Transverse colon (tissue), 4 donors: ENCODE measurements at regions not wholly inside any gene's neighbourhood (a gene's known extent, or its start where the extent isn't known, plus 50 kb on each side); places are given as distances from the start of the nearest gene placed in this dataset.

Experiments used
- POLR2A ChIP-seq: fragments of 450-650 bp; IDR thresholded peaks from one replicate; pipeline ENCODE4 v1.6.1; 2016; ENCODE audit warnings: antibody characterized with exemption, mild to moderate bottlenecking, moderate library complexity
- POLR2AphosphoS5 ChIP-seq, 3 donors: sonication (generic); formaldehyde crosslinking; IDR thresholded peaks; one replicate each; pipeline ENCODE4 v1.6.1; 2016; ENCODE audit warnings: antibody characterized with exemption in 3 of 3
- TF ChIP-seq, protein P1 (sequence below), 5 experiments: fragments of 200-600 bp in 3 of 5; fragments of 450-650 bp in 2 of 5; sonication (generic) in 3 of 5; IDR thresholded peaks; 1 replicate in 2 of 5; 2 replicates in 3 of 5; pipeline ENCODE4 v1.5.1; 2016 to 2017; ENCODE audit warnings: antibody characterized with exemption in 5 of 5, inconsistent platforms in 3 of 5, mild to moderate bottlenecking in 2 of 5, moderate library complexity in 1 of 5

GRCh38 chr12:24409868-24410267, 460.4 kb upstream of the SOX5 start:
- TF ChIP-seq POLR2AphosphoS5 (IDR thresholded peaks at IDR 0.05) = no peak
- TF ChIP-seq, protein P1, sequence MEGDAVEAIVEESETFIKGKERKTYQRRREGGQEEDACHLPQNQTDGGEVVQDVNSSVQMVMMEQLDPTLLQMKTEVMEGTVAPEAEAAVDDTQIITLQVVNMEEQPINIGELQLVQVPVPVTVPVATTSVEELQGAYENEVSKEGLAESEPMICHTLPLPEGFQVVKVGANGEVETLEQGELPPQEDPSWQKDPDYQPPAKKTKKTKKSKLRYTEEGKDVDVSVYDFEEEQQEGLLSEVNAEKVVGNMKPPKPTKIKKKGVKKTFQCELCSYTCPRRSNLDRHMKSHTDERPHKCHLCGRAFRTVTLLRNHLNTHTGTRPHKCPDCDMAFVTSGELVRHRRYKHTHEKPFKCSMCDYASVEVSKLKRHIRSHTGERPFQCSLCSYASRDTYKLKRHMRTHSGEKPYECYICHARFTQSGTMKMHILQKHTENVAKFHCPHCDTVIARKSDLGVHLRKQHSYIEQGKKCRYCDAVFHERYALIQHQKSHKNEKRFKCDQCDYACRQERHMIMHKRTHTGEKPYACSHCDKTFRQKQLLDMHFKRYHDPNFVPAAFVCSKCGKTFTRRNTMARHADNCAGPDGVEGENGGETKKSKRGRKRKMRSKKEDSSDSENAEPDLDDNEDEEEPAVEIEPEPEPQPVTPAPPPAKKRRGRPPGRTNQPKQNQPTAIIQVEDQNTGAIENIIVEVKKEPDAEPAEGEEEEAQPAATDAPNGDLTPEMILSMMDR (IDR thresholded peaks at IDR 0.05) = no peak
- TF ChIP-seq POLR2A = no peak
